Trophoblast cell (in vitro differentiated cells and primary cell): ENCODE measurements at regions not wholly inside any gene's neighbourhood (a gene's known extent, or its start where the extent isn't known, plus 50 kb on each side); places are given as distances from the start of the nearest gene placed in this dataset.

Source experiments
- DNase-seq, 2 donors: peaks; one replicate each; pipeline ENCODE4 v3.0.0-alpha.2; 2016
- H2AFZ ChIP-seq: 2 replicates; pipeline ENCODE4 v1.6.1; 2013; ENCODE audit warnings: low read length, moderate library complexity, mild to moderate bottlenecking; ENCODE audit not compliant: insufficient read depth, poor library complexity
- H2AK5ac ChIP-seq: 2 replicates; pipeline ENCODE4 v1.6.1; 2013; ENCODE audit warnings: mild to moderate bottlenecking, low read length
- H2BK120ac ChIP-seq: 2 replicates; pipeline ENCODE4 v1.6.1; 2013; ENCODE audit warnings: low read length, mild to moderate bottlenecking, moderate library complexity; ENCODE audit not compliant: insufficient read depth, poor library complexity
- H2BK12ac ChIP-seq: 2 replicates; pipeline ENCODE4 v1.6.1; 2013; ENCODE audit warnings: mild to moderate bottlenecking, low read length, moderate library complexity
- H2BK5ac ChIP-seq: 2 replicates; pipeline ENCODE4 v1.6.1; 2013; ENCODE audit warnings: low read length, low read depth, moderate library complexity, mild to moderate bottlenecking; ENCODE audit not compliant: poor library complexity
- H3K14ac ChIP-seq: 2 replicates; pipeline ENCODE4 v1.6.1; 2013; ENCODE audit warnings: mild to moderate bottlenecking, low read length
- H3K18ac ChIP-seq: 2 replicates; pipeline ENCODE4 v1.6.1; 2013; ENCODE audit warnings: mild to moderate bottlenecking, low read length
- H3K23ac ChIP-seq: 2 replicates; pipeline ENCODE4 v1.6.1; 2013; ENCODE audit warnings: low read length
- H3K27ac ChIP-seq: 2 replicates; pipeline ENCODE4 v1.5.1; 2013; ENCODE audit warnings: low read depth, mild to moderate bottlenecking, inconsistent platforms, low read length, moderate library complexity
- H3K27me3 ChIP-seq: 2 replicates; pipeline ENCODE4 v1.6.1; 2013; ENCODE audit warnings: inconsistent platforms, mild to moderate bottlenecking, low read length, moderate library complexity; ENCODE audit not compliant: insufficient read depth
- H3K36me3 ChIP-seq, 2 experiments: 1 replicate in 1 of 2; 2 replicates in 1 of 2; pipeline ENCODE4 v1.6.1; 2013; ENCODE audit warnings: low read length in 2 of 2, mild to moderate bottlenecking in 2 of 2, moderate library complexity in 1 of 2; ENCODE audit not compliant: insufficient read depth in 2 of 2, control insufficient read depth in 1 of 2
- H3K4ac ChIP-seq: 2 replicates; pipeline ENCODE4 v1.6.1; 2013; ENCODE audit warnings: low read depth, mild to moderate bottlenecking, low read length, moderate library complexity
- H3K4me1 ChIP-seq, 2 experiments: 1 replicate in 1 of 2; 2 replicates in 1 of 2; pipeline ENCODE4 v1.6.1; 2013; ENCODE audit warnings: low read length in 2 of 2, mild to moderate bottlenecking in 2 of 2, moderate library complexity in 1 of 2; ENCODE audit not compliant: insufficient read depth in 2 of 2, control insufficient read depth in 1 of 2
- H3K4me2 ChIP-seq: 2 replicates; pipeline ENCODE4 v1.6.1; 2013; ENCODE audit warnings: inconsistent platforms, mild to moderate bottlenecking, low read length, moderate library complexity
- H3K4me3 ChIP-seq: 2 replicates; pipeline ENCODE4 v1.5.1; 2013; ENCODE audit warnings: mild to moderate bottlenecking, low read depth, low read length, inconsistent platforms
- H3K79me1 ChIP-seq: one replicate; pipeline ENCODE4 v1.6.1; 2013; ENCODE audit warnings: low read length
- H3K79me2 ChIP-seq: 2 replicates; pipeline ENCODE4 v1.6.1; 2013; ENCODE audit warnings: low read length, mild to moderate bottlenecking; ENCODE audit not compliant: control insufficient read depth, insufficient read depth, poor library complexity
- H3K9ac ChIP-seq: 2 replicates; pipeline ENCODE4 v1.6.1; 2013; ENCODE audit warnings: mild to moderate bottlenecking, low read length
- H3K9me3 ChIP-seq: 2 replicates; pipeline ENCODE4 v1.6.1; 2013; ENCODE audit warnings: low read depth, mild to moderate bottlenecking, control low read depth, inconsistent platforms, low read length; ENCODE audit not compliant: insufficient read depth
- H4K12ac ChIP-seq: 2 replicates; pipeline ENCODE4 v1.6.1; 2013; ENCODE audit warnings: low read depth, mild to moderate bottlenecking, low read length, moderate library complexity
- H4K8ac ChIP-seq: 2 replicates; pipeline ENCODE4 v1.6.1; 2013; ENCODE audit warnings: low read depth, mild to moderate bottlenecking, low read length, moderate library complexity
- H4K91ac ChIP-seq: one replicate; pipeline ENCODE4 v1.6.1; 2013; ENCODE audit warnings: low read depth, mild to moderate bottlenecking, low read length, moderate library complexity
- WGBS: extraction: QIAGEN DNeasy Blood & Tissue Kit; methylation state at CpG from one replicate; pipeline ENCODE4 v1.1.7; 2013; ENCODE audit warnings: missing lambda C conversion rate; ENCODE audit not compliant: insufficient read length, insufficient coverage; ENCODE audit errors: extremely low coverage; 5-methylcytosine and 5-hydroxymethylcytosine counted together

DNA sequence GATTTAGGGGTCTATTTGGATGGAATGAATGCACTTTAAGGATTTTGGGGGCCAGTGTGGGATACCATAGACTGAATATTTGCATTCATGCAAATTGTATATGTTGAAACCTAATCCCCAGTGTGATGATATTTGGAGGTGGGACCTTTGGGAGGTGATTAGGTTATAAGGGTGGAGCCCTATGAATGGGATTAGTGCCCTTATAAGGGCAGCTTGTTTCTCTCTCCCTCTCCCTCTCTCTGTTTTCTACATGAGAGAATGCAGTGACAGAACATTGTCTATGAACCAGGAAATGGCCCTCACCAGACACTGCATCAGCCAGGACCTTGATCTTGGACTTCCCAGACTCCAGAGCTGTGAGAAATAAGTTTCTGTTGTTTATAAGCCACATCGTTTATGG lies 166.1 kb downstream of the MED10 start:
- no peak for DNase-seq
- H3K36me3 ChIP-seq = no peaks in the 10 kb centered on the region
- H2AFZ ChIP-seq = no peak overlapping the region
- H4K12ac ChIP-seq = no peak overlapping the region
- no peaks in the 10 kb centered on the region for H3K79me2 ChIP-seq
- no peak overlapping the region for H3K18ac ChIP-seq
- no peaks in the 10 kb centered on the region for H3K4me1 ChIP-seq
- H3K14ac ChIP-seq = no peak overlapping the region
- no peak overlapping the region for H2BK120ac ChIP-seq
- no peak overlapping the region for H4K91ac ChIP-seq
- no peak overlapping the region for H3K4me3 ChIP-seq
- no peak overlapping the region for H3K9ac ChIP-seq
- H3K23ac ChIP-seq = no peak overlapping the region
- H3K4me2 ChIP-seq = no peak overlapping the region
- H3K27ac ChIP-seq = no peak overlapping the region
- H3K79me1 ChIP-seq = no peaks in the 10 kb centered on the region
- H3K27me3 ChIP-seq = no peaks in the 10 kb centered on the region
- H2AK5ac ChIP-seq = no peak overlapping the region
- H3K4ac ChIP-seq = no peak overlapping the region
- no CpG with 5 or more reads among the region's 1 CpG for WGBS
- no peak overlapping the region for H4K8ac ChIP-seq
- H2BK5ac ChIP-seq = no peak overlapping the region
- H2BK12ac ChIP-seq = no peak overlapping the region
- peaks cover 3% of the 10 kb centered on the region for H3K9me3 ChIP-seq

DNA sequence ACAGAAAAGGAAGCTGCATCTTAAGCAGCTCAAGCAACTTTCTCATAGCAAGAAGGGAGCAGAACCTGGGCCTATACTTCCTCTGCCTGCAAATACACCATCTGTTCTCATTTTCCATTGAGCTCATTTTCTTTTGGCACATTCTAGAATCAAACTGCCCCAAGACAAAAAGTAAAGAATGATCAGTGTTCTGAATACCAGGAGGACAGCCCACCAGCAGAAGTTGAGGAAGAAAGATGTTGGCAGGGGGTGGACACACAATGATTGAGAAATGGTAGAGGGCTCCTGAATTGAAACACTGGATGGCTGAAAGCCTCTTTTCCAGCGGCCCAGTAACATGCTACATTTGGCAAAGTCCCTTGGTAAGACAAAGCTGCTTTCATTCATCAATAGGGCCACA lies 171.8 kb downstream of the MED10 start:
- DNase-seq = no peak
- no peak overlapping the region for H3K27ac ChIP-seq
- no peaks in the 10 kb centered on the region for H3K79me1 ChIP-seq

GRCh38 chr5:6202968-6203365 lies 175.4 kb downstream of the MED10 start:
- Histone ChIP-seq H4K12ac (no peak overlapping the region), H3K79me2 (no peaks in the 10 kb centered on the region), H3K9me3 (peaks cover 5% of the 10 kb centered on the region), H3K79me1 (no peaks in the 10 kb centered on the region), H2BK120ac (no peak overlapping the region), H3K14ac (no peak overlapping the region), H2BK5ac (no peak overlapping the region), H2AFZ (no peak overlapping the region), H2BK12ac (no peak overlapping the region), H3K4ac (no peak overlapping the region), H3K4me3 (no peak overlapping the region), H3K18ac (no peak overlapping the region), H3K4me2 (no peak overlapping the region), H3K27ac (no peak overlapping the region), H2AK5ac (no peak overlapping the region), H3K23ac (no peak overlapping the region), H3K27me3 (no peaks in the 10 kb centered on the region), H4K91ac (no peak overlapping the region), H3K9ac (no peak overlapping the region), H3K4me1 (no peaks in the 10 kb centered on the region), H3K36me3 (no peaks in the 10 kb centered on the region), H4K8ac (no peak overlapping the region)
- no peak for DNase-seq
- WGBS = no CpG with 5 or more reads among the region's 4 CpGs

More for the DNA sequence above, 171.8 kb downstream of the MED10 start:
- Histone ChIP-seq H3K79me2 (no peaks in the 10 kb centered on the region), H2BK120ac (no peak overlapping the region), H3K4me2 (no peak overlapping the region), H3K23ac (no peak overlapping the region), H3K4ac (no peak overlapping the region), H2BK5ac (no peak overlapping the region), H4K12ac (no peak overlapping the region), H3K9ac (no peak overlapping the region), H3K9me3 (peaks cover 6% of the 10 kb centered on the region), H3K4me3 (no peak overlapping the region), H4K91ac (no peak overlapping the region), H3K18ac (no peak overlapping the region), H4K8ac (no peak overlapping the region), H3K4me1 (no peaks in the 10 kb centered on the region), H2AFZ (no peak overlapping the region), H3K27me3 (no peaks in the 10 kb centered on the region), H2BK12ac (no peak overlapping the region), H2AK5ac (no peak overlapping the region), H3K36me3 (no peaks in the 10 kb centered on the region), H3K14ac (no peak overlapping the region)
- WGBS = no CpG with 5 or more reads among the region's 1 CpG

DNA sequence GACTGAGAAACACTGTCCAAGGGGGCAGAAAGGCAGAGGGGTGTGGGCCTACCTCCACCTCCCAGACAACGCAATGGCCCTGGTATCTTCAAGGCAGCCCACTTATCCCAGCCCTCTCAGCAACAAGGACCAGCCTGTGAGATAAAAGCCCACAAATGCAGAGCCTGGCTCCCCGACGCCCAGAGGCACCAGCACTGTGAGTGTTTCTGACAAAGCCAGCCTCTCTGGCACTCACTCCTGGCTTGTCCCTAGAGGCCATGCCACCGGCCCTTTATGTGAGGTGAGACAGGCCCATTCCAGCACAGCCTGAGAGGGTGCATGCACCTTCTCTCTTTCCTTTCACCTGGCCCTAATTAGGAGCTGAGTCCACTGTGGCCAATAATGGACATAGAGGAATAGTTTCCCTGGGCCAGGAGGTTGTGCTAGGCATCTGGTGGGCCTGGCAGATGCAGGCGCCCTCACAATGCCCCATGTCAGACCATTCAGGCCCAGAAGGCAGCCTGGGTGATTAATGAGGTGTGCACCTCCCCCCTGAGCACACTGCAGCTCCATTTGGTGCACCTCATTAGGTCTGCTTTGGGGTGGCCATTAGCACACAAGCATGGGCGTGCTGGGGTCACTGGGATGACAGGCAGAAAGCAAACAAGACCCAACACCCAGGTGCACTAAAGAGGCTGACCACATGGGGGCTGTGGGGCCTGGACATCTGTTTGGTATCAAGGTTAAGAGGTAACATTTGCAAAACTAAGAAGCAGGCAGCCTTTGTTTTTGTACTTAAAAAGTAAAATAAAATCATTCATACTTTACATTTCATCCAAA lies 176.0 kb downstream of the MED10 start:
- Histone ChIP-seq H3K9me3 (peaks cover 5% of the 10 kb centered on the region), H3K4me3 (no peak overlapping the region), H2BK12ac (no peak overlapping the region), H3K36me3 (no peaks in the 10 kb centered on the region), H3K79me2 (no peaks in the 10 kb centered on the region), H3K23ac (no peak overlapping the region), H3K9ac (no peak overlapping the region), H3K27me3 (no peaks in the 10 kb centered on the region), H4K8ac (no peak overlapping the region), H2AFZ (no peak overlapping the region), H2BK120ac (no peak overlapping the region), H3K4me2 (no peak overlapping the region), H3K27ac (no peak overlapping the region), H4K91ac (no peak overlapping the region), H2BK5ac (no peak overlapping the region), H2AK5ac (no peak overlapping the region), H3K79me1 (no peaks in the 10 kb centered on the region), H3K18ac (no peak overlapping the region), H3K14ac (no peak overlapping the region), H3K4me1 (no peaks in the 10 kb centered on the region), H4K12ac (no peak overlapping the region), H3K4ac (no peak overlapping the region)
- no peak for DNase-seq
- no CpG with 5 or more reads among the region's 6 CpGs for WGBS
